Retinal pigment epithelial cell (primary cell): ENCODE measurements at regions not wholly inside any gene's neighbourhood (a gene's known extent, or its start where the extent isn't known, plus 50 kb on each side); places are given as distances from the start of the nearest gene placed in this dataset.

Experiments used
- DNase-seq: peaks from one replicate; pipeline ENCODE4 v3.0.0-alpha.2; 2010; ENCODE audit warnings: low read depth
- H3K4me3 ChIP-seq: 2 replicates; pipeline ENCODE4 v1.5.1; 2011; ENCODE audit warnings: mild to moderate bottlenecking, low read length, control low read depth, moderate library complexity
- CTCF ChIP-seq: conservative IDR thresholded peaks from 2 replicates; pipeline ENCODE4 v1.5.1; 2011; ENCODE audit warnings: low read depth, low read length, control low read depth, inconsistent platforms

GRCh38 chr4:111537165-111537564 is 608.1 kb upstream of the FAM241A start:
- TF ChIP-seq CTCF, result no peak
- DNase-seq, result no peak
- H3K4me3 ChIP-seq, result no peak overlapping the region

- DNase-seq, result no peak
- no peak overlapping the region for H3K4me3 ChIP-seq
- TF ChIP-seq CTCF, result no peak
Observed at GRCh38 chr4:111537871-111538270, 607.4 kb upstream of the FAM241A start.

GRCh38 chr4:111540671-111541070 is 604.6 kb upstream of the FAM241A start:
- no peak for TF ChIP-seq CTCF
- H3K4me3 ChIP-seq, result no peak overlapping the region
- DNase-seq, result no peak

- TF ChIP-seq CTCF, result no peak
- no peak for DNase-seq
- no peak overlapping the region for H3K4me3 ChIP-seq
Observed at GRCh38 chr4:111542056-111542455, 603.2 kb upstream of the FAM241A start.

GRCh38 chr4:111546881-111547280 is 598.4 kb upstream of the FAM241A start:
- no peak for TF ChIP-seq CTCF
- H3K4me3 ChIP-seq, result no peak overlapping the region
- no peak for DNase-seq

- no peak for TF ChIP-seq CTCF
- H3K4me3 ChIP-seq, result no peak overlapping the region
- DNase-seq, result no peak
Observed at GRCh38 chr4:111556141-111556781, 589.0 kb upstream of the FAM241A start.

- no peak for DNase-seq
- TF ChIP-seq CTCF, result no peak
- no peak overlapping the region for H3K4me3 ChIP-seq
Observed at GRCh38 chr4:111556851-111557250, 588.4 kb upstream of the FAM241A start.
